Fibroblast of lung (primary cell): ENCODE measurements at regions not wholly inside any gene's neighbourhood (a gene's known extent, or its start where the extent isn't known, plus 50 kb on each side); places are given as distances from the start of the nearest gene placed in this dataset.

Source experiments
- DNase-seq, 2 donors: peaks; one replicate each; pipeline versions ENCODE4 v3.0.0 to v3.0.0-alpha.2; 2010; ENCODE audit warnings: low read depth in 2 of 2
- H2AFZ ChIP-seq: 2 replicates; pipeline ENCODE4 v1.5.1; 2012; ENCODE audit warnings: low read length, control low read depth, inconsistent platforms
- H3K27ac ChIP-seq: 2 replicates; pipeline ENCODE4 v1.5.1; 2011; ENCODE audit warnings: low read length, control low read depth; ENCODE audit not compliant: insufficient read depth
- H3K27me3 ChIP-seq: 2 replicates; pipeline ENCODE4 v1.5.1; 2011; ENCODE audit warnings: mild to moderate bottlenecking, low read length; ENCODE audit not compliant: control insufficient read depth, insufficient read depth
- H3K36me3 ChIP-seq: 2 replicates; pipeline ENCODE4 v1.5.1; 2011; ENCODE audit warnings: low read length; ENCODE audit not compliant: control insufficient read depth, insufficient read depth
- H3K4me1 ChIP-seq: 2 replicates; pipeline ENCODE4 v1.5.1; 2011; ENCODE audit warnings: low read length; ENCODE audit not compliant: control insufficient read depth, insufficient read depth; ENCODE audit errors: extremely low read depth
- H3K4me2 ChIP-seq: 2 replicates; pipeline ENCODE4 v1.5.1; 2011; ENCODE audit warnings: low read length, control low read depth; ENCODE audit not compliant: insufficient read depth; ENCODE audit errors: extremely low read depth
- H3K4me3 ChIP-seq, 4 experiments: fragments of 200-600 bp in 1 of 4; sonication (generic) in 1 of 4; replicated peaks in 1 of 4; 2 replicates each; pipeline ENCODE4 v1.5.1; 2011 to 2016; ENCODE audit warnings: low read length in 4 of 4, low read depth in 3 of 4, mild to moderate bottlenecking in 3 of 4, control low read depth in 2 of 4, inconsistent platforms in 1 of 4, mixed read lengths in 1 of 4; ENCODE audit not compliant: insufficient read depth in 1 of 4; ENCODE audit errors: control extremely low read depth in 1 of 4
- H3K79me2 ChIP-seq: 2 replicates; pipeline ENCODE4 v1.5.1; 2012; ENCODE audit warnings: mild to moderate bottlenecking, low read length, inconsistent platforms; ENCODE audit not compliant: control insufficient read depth, insufficient read depth
- H3K9ac ChIP-seq: 2 replicates; pipeline ENCODE4 v1.5.1; 2011; ENCODE audit warnings: mild to moderate bottlenecking, low read length, control low read depth; ENCODE audit not compliant: insufficient read depth
- H3K9me3 ChIP-seq: 2 replicates; pipeline ENCODE4 v1.5.1; 2012; ENCODE audit warnings: low read depth, low read length; ENCODE audit not compliant: control insufficient read depth, insufficient read depth
- H4K20me1 ChIP-seq: 2 replicates; pipeline ENCODE4 v1.5.1; 2011; ENCODE audit warnings: low read length; ENCODE audit not compliant: control insufficient read depth, insufficient read depth; ENCODE audit errors: extremely low read depth
- CTCF ChIP-seq, 2 donors: IDR thresholded peaks in 1 of 2; conservative IDR thresholded peaks in 1 of 2; 1 replicate in 1 of 2; 2 replicates in 1 of 2; pipeline ENCODE4 v1.5.1; 2011 to 2012; ENCODE audit warnings: low read length in 2 of 2, control low read depth in 1 of 2, inconsistent platforms in 1 of 2, low read depth in 1 of 2, mild to moderate bottlenecking in 1 of 2
- EZH2 ChIP-seq: IDR thresholded peaks from 2 replicates; pipeline ENCODE4 v1.5.1; 2012; ENCODE audit warnings: low read length, control low read depth, mild to moderate bottlenecking; ENCODE audit errors: missing control alignments

- TF ChIP-seq EZH2 (no peak), CTCF (conservative IDR thresholded peaks at IDR 0.05 in 1 of 2, IDR thresholded peaks at IDR 0.05 in 1 of 2; ENCODE audit: low read depth in 1 of 2, low read length in 2 of 2) (no peak)
- Histone ChIP-seq H3K4me3 (no peak overlapping the region), H3K9ac (no peak overlapping the region), H3K27me3 (no peaks in the 10 kb centered on the region), H3K36me3 (no peaks in the 10 kb centered on the region), H3K27ac (no peak overlapping the region), H3K4me1 (no peaks in the 10 kb centered on the region), H4K20me1 (no peaks in the 10 kb centered on the region), H3K79me2 (no peaks in the 10 kb centered on the region), H3K4me2 (no peak overlapping the region), H2AFZ (no peak overlapping the region), H3K9me3 (no peaks in the 10 kb centered on the region)
- no peak for DNase-seq
Measured at GRCh38 chr7:84629640-84630318, 435.2 kb upstream of the SEMA3A start.

- DNase-seq = peak in 1 of 2 donors; percentile 9
- no peaks in the 10 kb centered on the region for H3K27me3 ChIP-seq
Measured at GRCh38 chr7:84629216-84629615, 434.6 kb upstream of the SEMA3A start.

GRCh38 chr7:84627250-84627649 is 432.7 kb upstream of the SEMA3A start:
- Histone ChIP-seq H4K20me1 (no peaks in the 10 kb centered on the region), H3K36me3 (no peaks in the 10 kb centered on the region), H3K27ac (no peak overlapping the region), H3K9ac (no peak overlapping the region), H3K4me3 (no peak overlapping the region), H3K27me3 (no peaks in the 10 kb centered on the region), H2AFZ (no peak overlapping the region), H3K79me2 (no peaks in the 10 kb centered on the region), H3K9me3 (no peaks in the 10 kb centered on the region), H3K4me1 (no peaks in the 10 kb centered on the region), H3K4me2 (no peak overlapping the region)
- DNase-seq = no peak
- no peak for TF ChIP-seq EZH2
- no peak for TF ChIP-seq CTCF (conservative IDR thresholded peaks at IDR 0.05 in 1 of 2, IDR thresholded peaks at IDR 0.05 in 1 of 2; ENCODE audit: low read depth in 1 of 2, low read length in 2 of 2)

More at GRCh38 chr7:84629216-84629615, 434.6 kb upstream of the SEMA3A start:
- Histone ChIP-seq H2AFZ (no peak overlapping the region), H3K9me3 (no peaks in the 10 kb centered on the region), H3K27ac (no peak overlapping the region), H3K9ac (no peak overlapping the region), H3K4me2 (no peak overlapping the region), H3K4me1 (no peaks in the 10 kb centered on the region), H4K20me1 (no peaks in the 10 kb centered on the region), H3K79me2 (no peaks in the 10 kb centered on the region), H3K36me3 (no peaks in the 10 kb centered on the region), H3K4me3 (no peak overlapping the region)
- TF ChIP-seq EZH2 = no peak
- TF ChIP-seq CTCF (conservative IDR thresholded peaks at IDR 0.05 in 1 of 2, IDR thresholded peaks at IDR 0.05 in 1 of 2; ENCODE audit: low read depth in 1 of 2, low read length in 2 of 2) = no peak
